ENCODE measurements at regions not wholly inside any gene's neighbourhood (a gene's known extent, or its start where the extent isn't known, plus 50 kb on each side); places are given as distances from the start of the nearest gene placed in this dataset.
"Not testable (repeated sequence)": the region's sequence is repeated elsewhere in the genome, so short reads cannot be mapped to it uniquely, and the experiment has no call there.

- H3K4me3 ChIP-seq = no peak overlapping the region
- DNase-seq = no peak
- ATAC-seq = no peak
- H3K4me1 ChIP-seq = no peaks in the 10 kb centered on the region
- no peak overlapping the region for H3K27ac ChIP-seq
- no peaks in the 10 kb centered on the region for H3K36me3 ChIP-seq
- H3K9me3 ChIP-seq = no peaks in the 10 kb centered on the region
- WGBS, 2 donors = 66 to 69% methylated on average over 4 of the region's 4 CpGs
- no peaks in the 10 kb centered on the region for H3K27me3 ChIP-seq
- no peak for TF ChIP-seq CTCF (IDR thresholded peaks at IDR 0.05)
- intact Hi-C loops (cut with DNase I) = loop anchor here in 1 of 10 donors (10.0 kb wide), 1 partner anchor 61 kb away; no protein-coding TSS in a partner anchor
Measured at GRCh38 chr12:33763331-33763730, 259.0 kb upstream of the ALG10 start.

GRCh38 chr12:33770652-33771051, 251.6 kb upstream of the ALG10 start:
- no peak for ATAC-seq
- intact Hi-C loops (cut with DNase I) = no loop called here
- Histone ChIP-seq H3K4me1 (no peaks in the 10 kb centered on the region), H3K4me3 (no peak overlapping the region), H3K27me3 (no peaks in the 10 kb centered on the region), H3K9me3 (peaks cover 0 to 17% (median 0%) of the 10 kb centered on the region in 11 donors), H3K27ac (no peak overlapping the region), H3K36me3 (no peaks in the 10 kb centered on the region)
- no peak for TF ChIP-seq CTCF (IDR thresholded peaks at IDR 0.05)
- 53 to 77% methylated on average over 2 of the region's 2 CpGs for WGBS, 2 donors
- DNase-seq = no peak

GRCh38 chr12:33771889-33772288, 250.4 kb upstream of the ALG10 start:
- Histone ChIP-seq H3K4me3 (no peak overlapping the region), H3K36me3 (no peaks in the 10 kb centered on the region), H3K9me3 (peaks cover 0 to 17% (median 0%) of the 10 kb centered on the region in 11 donors), H3K27me3 (no peaks in the 10 kb centered on the region), H3K27ac (no peak overlapping the region), H3K4me1 (no peaks in the 10 kb centered on the region)
- TF ChIP-seq CTCF (IDR thresholded peaks at IDR 0.05) = no peak
- 67% methylated on average over 1 of the region's 1 CpG for WGBS, 2 donors
- DNase-seq = no peak
- intact Hi-C loops (cut with DNase I) = no loop called here
- no peak for ATAC-seq

- ATAC-seq; H3K27ac ChIP-seq; DNase-seq; intact Hi-C loops (cut with DNase I); H3K4me1 ChIP-seq; H3K27me3 ChIP-seq; H3K4me3 ChIP-seq; H3K36me3 ChIP-seq: not testable (repeated sequence)
- 70 to 79% methylated on average over 7 of the region's 7 CpGs for WGBS, 2 donors
- peaks cover 0 to 17% (median 0%) of the 10 kb centered on the region in 11 donors for H3K9me3 ChIP-seq
Measured at GRCh38 chr12:33773091-33773490, 249.2 kb upstream of the ALG10 start.

GRCh38 chr12:33786532-33786931, 235.8 kb upstream of the ALG10 start:
- Histone ChIP-seq H3K27ac (no peak overlapping the region), H3K9me3 (peaks cover 0 to 4% (median 0%) of the 10 kb centered on the region in 11 donors), H3K4me3 (no peak overlapping the region), H3K27me3 (no peaks in the 10 kb centered on the region), H3K4me1 (no peaks in the 10 kb centered on the region), H3K36me3 (no peaks in the 10 kb centered on the region)
- DNase-seq (no peak), ATAC-seq (no peak)
- intact Hi-C loops (cut with DNase I) = no loop called here
- TF ChIP-seq CTCF (IDR thresholded peaks at IDR 0.05) = no peak

Measured in heart right ventricle (tissue), 16 donors.